RKO (cell line): ENCODE measurements at regions not wholly inside any gene's neighbourhood (a gene's known extent, or its start where the extent isn't known, plus 50 kb on each side); places are given as distances from the start of the nearest gene placed in this dataset.
"Not testable (repeated sequence)": the region's sequence is repeated elsewhere in the genome, so short reads cannot be mapped to it uniquely, and the experiment has no call there.

Source experiments
- DNase-seq: peaks from one replicate; pipeline ENCODE4 v3.0.0-alpha.2; 2016; ENCODE audit warnings: low spot score

DNA sequence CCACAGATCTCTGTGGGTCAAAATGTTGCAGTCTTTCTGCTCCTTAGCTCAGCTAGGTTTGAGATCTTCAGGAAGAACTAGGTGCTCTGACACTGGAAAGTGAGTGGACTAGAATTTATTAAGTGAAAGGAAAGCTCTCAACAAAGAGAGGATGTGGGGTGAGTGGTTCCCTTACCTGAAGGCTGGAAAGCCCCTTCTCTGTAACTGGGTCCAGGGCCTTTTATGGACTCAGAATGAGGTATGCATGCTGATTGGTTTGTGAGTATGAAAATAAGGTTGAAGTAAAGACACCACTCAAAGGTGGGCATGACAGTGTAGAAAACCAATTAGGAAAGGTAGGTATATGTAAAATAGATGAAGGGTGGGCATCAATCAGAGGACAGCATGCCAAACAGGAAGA, 485.5 kb downstream of the CD109 start:
- no peak for DNase-seq

DNA sequence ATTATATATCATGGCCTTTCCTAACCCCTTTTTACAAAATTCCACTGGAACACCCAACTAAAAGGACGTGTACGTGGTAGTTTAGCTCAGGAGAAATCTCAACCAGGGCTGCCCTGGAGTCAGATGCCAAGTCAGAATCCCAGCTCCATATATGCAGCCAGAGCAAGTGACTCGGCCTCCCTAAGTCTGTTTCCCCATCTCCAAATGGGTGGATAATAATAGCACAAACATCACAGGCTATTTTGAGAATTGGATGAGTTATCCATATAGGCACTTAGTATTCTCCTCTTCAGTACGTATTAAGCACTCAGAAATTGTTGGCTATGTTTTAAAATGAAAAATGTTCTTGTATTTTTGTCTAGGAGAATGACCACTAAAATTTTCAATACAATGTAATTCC, 481.5 kb downstream of the CD109 start:
- no peak for DNase-seq

DNA sequence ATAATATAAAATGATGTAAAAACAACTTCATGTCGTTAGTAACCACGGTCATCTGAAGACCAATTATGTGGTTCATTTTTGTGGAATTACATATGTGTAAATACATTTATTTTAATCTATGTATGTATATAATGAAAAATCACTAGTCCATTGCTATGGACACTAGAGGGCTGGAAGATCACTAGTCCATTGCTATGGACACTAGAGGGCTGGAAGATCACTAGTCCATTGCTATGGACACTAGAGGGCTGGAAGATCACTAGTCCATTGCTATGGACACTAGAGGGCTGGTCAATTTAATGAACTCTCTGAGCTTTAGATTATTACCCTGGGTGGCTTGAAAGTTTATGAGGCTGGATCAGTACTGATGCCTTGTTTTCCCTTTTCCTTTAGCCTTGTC, 474.5 kb downstream of the CD109 start:
- DNase-seq: not testable (repeated sequence)

DNA sequence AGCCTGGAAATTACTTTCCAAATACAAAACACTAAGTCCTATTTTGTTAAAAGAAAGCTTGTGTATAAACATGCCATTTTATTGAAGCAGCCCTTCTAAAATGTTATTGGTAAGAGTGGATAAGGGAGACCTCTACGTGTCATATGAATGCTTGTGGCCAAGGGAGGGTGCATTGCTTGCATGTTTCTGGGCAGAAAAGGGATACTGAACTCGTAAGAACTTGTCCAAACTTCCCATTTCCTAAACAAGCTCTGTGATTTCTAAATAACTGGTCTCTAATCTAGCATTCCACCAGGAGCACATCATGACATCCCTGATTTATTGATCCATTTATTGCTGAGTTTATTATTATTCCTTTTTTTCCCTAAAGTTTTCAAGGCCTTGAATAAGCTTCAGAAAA, 474.1 kb downstream of the CD109 start:
- no peak for DNase-seq

DNA sequence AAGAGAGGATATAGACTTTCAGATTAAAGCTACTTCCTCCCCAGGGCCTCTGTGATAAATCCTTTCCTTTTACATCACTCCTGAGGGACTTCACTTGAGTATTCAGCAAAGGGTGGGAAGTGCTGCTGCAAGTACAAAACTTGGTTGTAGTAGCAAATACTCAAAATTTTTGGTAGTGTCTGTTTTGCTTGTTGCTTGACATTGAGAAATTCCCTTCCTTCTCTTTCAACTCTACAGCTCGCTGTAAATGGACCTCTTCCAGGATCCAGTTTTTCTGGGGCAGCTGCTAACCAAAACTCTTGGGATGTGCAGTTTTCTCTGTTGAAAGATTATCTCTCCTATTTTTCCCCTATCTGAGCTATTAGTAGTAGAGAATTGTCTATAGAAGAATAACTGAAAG, 472.0 kb downstream of the CD109 start:
- DNase-seq: no peak

DNA sequence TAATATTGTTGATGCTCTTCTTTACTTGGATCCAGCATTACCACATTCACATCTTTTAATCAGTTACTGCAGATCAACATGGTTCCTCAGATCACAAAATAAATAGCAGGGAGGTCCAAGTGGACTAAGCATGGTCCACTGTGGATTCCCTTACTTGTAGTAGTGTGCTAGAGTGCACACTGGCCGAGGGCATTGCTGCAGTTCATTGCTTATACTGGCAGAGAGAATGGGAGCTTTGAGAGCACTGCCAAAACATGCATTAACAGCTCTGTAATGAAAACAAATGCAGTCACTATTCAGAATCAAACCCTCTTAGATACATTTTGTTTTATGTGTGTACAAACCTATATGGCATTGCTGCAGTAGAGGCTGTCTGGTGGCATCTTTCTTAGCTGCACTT, 471.5 kb downstream of the CD109 start:
- DNase-seq: no peak

DNA sequence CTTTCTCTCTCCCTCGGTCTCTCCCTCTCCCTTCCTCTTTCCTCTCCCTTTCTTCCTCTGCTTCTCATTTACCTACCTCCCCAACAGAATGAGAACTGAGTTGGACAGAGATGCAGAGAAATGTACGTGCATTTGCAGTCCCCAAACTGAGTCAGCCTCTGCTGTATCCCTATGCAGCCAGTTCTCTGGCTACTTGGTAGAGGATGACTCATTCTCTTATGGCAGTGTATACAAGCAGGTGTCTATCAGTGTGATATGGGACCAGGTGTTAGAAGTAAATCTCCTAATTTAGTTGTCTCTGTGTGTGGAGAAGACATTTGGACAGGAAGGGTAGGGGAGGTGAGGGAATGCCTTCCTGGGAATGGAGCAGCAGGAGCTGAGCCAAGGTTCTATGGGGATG, 470.8 kb downstream of the CD109 start:
- peak; percentile 29 for DNase-seq

DNA sequence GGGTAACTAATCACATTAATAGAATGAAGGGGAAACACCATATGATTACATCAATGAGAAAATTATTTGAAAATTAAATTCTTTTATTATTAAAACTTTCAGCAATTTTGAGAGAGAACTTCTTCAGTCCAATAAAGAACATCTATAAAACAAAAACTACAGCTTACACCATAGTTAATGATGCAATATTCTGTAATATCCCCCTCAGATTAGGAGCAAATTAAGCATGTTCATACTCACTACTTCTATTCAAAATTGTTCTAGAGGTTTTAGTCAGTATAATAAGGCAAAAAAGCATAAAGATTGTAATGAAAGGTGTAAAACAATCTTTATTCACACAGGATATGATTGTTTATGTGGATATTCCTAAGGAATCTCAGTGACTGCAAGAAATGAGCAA, 465.4 kb downstream of the CD109 start:
- DNase-seq: no peak

DNA sequence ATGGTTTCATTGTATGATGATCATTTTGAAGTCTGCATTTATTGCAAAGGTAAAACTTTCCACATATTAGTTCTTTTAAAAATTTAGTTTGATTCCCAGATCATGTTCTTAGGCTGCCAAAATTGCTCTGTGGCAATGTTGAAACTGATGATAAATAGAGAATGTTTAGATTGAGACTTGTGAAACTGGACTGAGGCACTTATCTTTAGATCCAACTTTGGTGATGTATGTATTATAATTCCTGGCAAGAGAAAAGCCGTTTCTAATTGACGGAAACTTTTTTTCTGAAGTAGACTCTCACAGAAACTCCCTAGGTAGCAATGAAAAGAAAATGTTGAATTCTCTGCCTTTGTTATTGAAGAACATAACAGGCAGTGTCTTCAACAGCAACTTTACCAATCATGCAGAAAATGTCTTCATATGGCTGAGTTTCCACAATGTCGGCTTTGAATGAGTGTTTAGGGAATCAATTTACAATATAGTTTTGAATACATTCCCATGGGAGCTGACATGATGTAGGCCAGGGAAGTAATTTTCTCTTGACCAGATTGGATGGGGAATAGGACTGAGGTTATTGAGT, 456.2 kb downstream of the CD109 start:
- no peak for DNase-seq

DNA sequence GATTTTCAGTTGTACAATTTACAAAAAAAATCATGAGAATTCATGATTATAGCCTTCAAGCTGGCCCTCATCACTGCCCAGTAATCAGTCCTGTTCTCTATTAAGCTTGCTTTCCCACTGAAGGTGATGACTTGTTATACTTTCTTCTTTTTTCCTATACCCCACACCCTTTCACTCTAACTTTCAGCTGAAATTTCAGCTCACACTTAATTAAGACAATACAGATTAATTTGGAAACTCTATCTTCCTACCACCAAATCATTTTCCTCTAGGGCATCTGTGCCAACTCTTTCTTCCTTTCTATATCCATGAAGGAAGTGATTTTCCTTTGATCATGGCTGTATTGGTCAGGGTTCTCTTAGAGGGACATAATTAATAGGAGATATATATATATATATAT, 449.9 kb downstream of the CD109 start:
- DNase-seq: no peak

DNA sequence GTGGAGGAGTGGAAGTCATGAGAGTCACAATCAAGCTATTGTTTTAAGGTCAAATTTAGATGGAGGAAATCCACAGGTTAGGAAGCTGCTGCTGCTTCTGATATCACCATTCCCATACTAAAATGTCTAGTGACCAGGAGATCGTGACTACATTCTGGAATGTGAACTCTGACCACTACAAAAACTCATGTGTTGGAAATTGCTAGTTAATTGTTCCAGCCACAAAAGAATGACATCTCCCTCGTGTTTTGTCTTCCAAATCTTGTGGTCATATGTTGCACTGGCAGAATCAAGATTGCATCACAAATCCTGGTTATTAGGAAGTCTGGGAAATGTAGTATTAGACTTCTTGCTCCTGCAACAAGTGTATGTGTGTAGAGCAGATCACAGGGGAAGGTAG, 441.9 kb downstream of the CD109 start:
- DNase-seq: peak; percentile 45

DNA sequence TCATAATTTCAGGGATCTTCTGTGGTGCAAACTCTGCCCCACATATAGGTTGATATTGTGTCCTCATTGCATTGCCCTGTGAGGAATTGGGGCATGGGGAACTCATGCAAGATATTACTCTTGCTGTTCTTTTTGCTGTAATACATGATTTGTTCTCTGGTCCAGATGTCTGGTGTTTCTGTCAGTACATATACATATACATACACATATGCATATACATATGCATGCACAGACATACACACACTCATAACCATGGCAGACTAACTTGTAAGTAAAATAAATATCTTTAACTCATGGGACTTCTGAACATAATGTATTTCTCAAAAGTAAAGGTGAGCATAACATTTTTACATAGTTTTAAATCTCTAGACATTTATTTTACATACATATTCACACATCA, 438.3 kb downstream of the CD109 start:
- DNase-seq: no peak

DNA sequence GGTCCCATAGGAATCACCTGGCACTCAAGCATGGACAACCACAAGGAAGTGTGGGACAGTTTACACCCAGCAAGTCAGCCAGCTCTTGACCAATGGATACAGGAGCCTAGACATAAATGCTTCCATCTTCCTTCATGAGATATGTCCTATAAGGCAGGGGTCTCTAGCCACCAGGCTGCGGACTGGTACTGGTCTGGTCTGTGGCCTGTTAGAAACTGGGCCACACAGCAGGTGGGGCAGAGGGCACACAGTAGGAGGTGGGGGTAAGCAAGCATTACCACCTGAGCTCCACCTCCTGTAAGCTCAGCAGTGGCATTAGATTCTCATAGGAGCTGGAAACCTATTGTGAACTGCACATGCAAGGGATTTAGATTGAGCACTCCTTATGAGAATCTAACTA, 437.1 kb downstream of the CD109 start:
- DNase-seq: no peak

DNA sequence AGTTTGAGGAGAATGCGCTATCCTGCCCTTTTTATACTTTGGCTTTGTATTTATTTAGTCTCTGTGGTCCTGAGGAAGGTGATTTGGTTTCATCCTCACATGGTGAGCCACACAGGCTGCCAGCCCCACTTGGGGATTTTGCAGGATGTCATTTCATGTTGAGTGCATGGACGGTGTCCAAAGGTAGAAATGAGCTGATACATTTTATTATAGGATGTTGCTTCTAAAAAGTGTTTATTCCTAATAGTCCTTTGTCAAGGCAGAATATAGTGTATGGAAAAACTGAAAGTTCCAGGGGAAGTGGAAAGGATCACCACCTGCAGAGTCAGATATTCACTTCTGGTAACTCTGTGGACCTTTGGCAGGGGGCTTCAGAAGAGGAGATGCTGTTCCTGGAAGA, 434.6 kb downstream of the CD109 start:
- no peak for DNase-seq

DNA sequence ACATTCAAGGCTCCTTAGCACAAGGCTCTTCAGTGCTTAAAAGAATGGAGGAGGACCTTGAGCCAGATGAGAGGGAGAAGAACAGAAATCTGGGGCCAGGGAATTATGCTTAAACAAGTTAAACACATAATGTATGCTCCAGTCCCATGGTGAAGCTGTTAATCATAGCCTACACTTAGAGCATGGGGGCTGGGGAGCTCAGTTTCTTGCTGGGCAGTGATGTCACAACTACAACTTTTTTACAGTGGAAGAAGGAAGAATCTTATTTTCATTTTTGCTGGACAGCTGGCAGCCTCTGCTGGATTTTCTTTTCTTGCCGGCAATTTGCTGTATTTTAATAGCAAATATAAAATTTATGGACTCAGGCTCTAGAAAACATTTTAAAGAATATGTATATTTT, 432.5 kb downstream of the CD109 start:
- no peak for DNase-seq

DNA sequence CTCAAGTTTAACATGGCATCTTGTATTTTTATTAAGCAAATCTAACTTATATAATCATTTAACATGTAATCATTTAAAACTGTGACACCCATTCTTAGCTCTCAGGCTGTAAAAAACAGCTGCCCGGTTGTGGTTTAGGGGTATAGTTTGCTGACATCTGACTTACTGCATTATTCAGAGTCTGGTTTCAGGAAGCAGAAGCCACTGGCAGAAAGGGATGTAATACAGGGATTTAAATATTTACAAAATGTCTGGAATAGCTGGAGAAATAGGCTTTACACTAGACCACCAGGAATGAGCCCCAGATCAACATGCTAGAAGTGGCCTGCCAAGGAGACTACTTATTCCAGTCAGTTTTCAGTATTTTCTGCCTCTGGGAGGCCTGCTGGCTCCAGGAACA, 421.1 kb downstream of the CD109 start:
- DNase-seq: no peak

DNA sequence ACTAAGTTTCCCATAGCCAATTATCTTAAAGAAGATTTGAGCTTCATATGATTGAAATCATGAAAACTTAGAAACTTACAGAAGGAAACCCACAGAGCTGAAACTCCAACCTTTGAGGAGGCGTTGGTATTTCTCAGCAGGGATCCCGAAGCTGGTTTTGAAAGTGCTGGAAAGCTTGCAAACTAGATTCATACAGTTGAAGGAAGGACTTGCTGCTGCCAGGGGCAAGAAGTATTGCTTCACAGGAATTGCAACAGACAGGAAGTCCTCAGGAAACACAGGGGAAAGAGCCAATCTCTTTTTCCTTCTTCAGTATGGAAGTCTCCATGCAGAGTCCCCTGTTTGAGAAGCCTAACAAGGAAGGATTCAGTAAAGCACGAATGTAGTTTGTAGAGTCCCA, 419.7 kb downstream of the CD109 start:
- DNase-seq: no peak

DNA sequence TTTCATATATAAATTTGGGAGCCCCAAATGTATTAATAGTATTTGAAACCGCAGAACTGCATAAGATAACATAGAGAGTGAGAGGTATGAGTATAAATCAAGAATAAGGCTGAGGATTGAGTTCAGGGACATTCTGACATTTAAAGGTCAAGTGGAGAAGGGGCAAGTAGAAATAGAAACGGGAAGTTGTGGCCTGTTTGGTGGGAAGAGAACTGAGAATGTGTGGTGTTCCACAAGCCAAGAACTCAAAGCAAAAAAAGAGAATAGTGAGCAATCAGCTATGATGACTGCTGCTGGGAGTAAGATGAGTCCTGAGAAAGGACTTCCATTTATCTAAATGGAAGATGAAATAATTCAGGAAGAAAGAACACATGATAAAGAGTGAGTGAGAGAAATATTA, 418.4 kb downstream of the CD109 start:
- DNase-seq: no peak

DNA sequence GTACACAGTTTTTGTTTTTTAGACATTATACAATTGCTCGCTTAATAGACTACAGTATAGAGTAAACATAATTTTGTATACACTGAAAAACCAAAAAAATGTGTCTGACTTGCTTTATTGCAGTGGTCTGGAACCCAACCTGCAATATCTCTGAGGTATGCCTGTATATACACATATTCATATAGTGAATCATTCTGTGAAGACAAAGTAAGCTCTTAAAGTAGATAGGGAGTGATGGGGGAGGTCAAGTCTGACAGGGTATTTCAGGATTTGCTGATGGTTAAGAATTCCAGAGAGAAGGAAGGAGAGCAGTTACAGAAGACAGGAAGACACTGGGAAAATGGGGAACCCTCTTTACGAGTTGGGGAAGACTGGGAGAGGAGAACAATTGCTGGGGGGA, 417.9 kb downstream of the CD109 start:
- DNase-seq: no peak

DNA sequence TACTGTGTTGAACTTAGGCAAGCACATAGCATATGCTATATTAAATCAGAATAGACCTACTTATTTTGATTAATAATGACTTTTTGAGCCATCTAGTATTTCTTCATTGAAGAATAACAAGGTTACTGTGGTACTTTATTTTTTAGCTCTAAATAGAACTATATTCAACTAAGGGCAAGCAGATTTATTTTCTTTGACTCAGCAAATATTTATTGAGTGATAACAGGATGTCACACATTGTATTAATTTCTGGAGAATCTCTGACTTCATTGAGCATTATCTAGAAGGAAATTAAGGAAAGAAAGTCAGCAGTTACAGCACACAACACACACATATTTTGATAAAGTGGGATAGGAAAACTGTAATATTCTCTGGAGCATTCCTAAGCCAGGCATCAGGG, 407.4 kb downstream of the CD109 start:
- DNase-seq: no peak

DNA sequence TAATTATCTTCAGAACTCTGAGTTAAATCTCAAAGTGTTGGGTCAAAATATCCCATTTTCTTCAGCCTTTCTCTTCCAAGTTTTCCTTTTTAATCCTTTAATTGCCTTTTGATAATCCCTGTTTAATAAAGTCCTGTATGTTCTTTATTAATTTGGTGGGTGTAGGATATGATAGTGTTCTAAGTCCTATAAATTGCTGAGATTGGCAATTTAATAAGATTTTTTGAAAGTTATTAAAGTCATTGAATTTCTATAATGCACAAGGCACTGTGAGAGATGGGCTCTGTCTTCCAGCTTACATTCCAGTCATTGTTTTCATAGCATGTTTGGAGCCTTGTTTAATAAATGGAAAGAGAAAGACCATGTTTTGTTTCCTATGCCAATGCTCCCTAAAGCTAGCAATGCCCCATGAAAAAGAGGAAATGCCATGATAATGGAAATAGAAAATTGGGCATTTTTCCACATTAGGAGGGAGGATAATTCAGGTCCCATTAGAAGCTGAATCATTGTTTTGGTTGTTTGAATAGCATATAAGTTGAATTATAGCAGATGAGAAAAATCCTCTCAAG, 404.8 kb downstream of the CD109 start:
- DNase-seq: no peak

DNA sequence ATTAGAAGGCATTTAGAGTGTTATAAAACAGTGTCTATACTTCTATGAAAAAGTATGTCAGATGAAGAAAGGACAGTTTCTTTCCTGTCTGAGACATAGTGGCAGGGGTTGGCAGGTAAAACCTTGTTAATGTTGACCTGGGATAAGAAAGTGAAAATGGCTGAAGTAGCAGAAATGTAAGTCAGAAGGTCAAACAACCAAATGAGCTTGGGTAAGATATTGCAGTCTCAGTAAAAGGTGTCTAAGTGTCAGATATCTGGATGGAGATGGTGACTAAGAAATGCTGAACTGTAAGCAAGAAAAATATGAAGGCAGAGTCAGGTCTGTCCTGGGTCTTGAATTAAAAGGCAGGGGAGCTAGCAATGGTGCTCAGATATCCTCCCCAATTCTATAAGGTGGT, 400.3 kb downstream of the CD109 start:
- no peak for DNase-seq

DNA sequence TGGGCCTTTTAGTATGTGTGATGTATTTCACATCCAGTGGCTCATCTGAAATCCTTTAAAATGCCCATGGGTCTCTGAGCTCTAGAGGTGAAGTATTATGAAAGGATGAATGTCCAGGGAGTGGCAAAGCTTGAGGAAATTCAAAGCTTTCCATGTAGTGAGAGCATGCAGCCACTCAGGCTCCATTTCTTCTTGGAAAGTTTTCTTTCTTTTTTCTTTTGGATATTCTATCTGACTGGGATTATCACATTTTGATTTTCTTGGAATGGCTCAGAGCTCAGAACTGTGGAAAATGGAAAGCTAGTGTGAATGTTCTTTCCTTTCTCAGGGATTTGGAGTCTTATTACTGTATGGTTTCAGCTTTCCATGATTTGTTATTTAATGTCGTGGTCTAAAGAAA, 397.4 kb downstream of the CD109 start:
- DNase-seq: no peak

DNA sequence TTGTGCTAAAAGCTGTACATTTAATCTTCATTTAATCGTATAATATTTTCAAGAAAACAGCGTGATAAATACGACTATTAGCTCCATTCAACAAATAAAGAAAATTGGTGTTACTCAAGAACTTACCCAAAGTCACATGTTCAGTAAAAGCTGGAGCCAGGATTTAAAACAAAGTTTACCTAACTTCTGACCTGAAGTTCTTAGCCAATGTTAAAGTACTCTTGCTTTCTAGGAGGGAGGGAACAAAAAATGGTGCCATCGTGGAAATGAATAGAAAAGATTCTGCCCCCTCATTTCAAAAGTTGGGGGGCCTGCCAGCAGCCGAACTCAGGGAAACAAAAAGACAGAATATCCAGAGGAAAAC, 395.8 kb downstream of the CD109 start:
- no peak for DNase-seq
